ENCODE measurements at regions not wholly inside any gene's neighbourhood (a gene's known extent, or its start where the extent isn't known, plus 50 kb on each side); places are given as distances from the start of the nearest gene placed in this dataset.

DNA sequence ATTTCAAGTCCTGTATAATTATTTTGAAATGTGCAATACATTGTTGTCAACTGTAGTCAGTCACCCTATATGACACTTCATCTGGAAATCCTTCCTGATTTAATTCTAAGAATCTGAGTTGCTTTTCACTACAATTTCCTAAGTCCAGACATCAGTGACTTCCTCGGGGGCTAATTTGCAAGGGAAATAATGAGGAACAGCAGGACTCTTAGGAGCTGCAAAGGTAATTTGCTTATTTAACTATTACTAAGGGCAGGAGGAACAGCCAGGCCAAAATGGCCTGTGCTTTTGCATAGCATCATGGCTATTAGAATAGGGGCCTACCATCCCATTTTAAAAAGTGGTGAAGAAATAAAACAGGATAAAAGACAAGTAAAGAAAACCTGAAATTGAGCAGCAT is 178.8 kb downstream of the MC4R start:
- TF ChIP-seq, protein P1, sequence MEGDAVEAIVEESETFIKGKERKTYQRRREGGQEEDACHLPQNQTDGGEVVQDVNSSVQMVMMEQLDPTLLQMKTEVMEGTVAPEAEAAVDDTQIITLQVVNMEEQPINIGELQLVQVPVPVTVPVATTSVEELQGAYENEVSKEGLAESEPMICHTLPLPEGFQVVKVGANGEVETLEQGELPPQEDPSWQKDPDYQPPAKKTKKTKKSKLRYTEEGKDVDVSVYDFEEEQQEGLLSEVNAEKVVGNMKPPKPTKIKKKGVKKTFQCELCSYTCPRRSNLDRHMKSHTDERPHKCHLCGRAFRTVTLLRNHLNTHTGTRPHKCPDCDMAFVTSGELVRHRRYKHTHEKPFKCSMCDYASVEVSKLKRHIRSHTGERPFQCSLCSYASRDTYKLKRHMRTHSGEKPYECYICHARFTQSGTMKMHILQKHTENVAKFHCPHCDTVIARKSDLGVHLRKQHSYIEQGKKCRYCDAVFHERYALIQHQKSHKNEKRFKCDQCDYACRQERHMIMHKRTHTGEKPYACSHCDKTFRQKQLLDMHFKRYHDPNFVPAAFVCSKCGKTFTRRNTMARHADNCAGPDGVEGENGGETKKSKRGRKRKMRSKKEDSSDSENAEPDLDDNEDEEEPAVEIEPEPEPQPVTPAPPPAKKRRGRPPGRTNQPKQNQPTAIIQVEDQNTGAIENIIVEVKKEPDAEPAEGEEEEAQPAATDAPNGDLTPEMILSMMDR (IDR thresholded peaks at IDR 0.05) = no peak
- TF ChIP-seq POLR2A (IDR thresholded peaks at IDR 0.05; ENCODE audit: low read depth) = no peak
